ENCODE measurements at regions not wholly inside any gene's neighbourhood (a gene's known extent, or its start where the extent isn't known, plus 50 kb on each side); places are given as distances from the start of the nearest gene placed in this dataset.

GRCh38 chr18:79579807-79580497 is 99.7 kb upstream of the CTDP1 start:
- H3K9me3 ChIP-seq: no peaks in the 10 kb centered on the region
- no peaks in the 10 kb centered on the region for H3K36me3 ChIP-seq
- no peak overlapping the region for H3K9ac ChIP-seq
- no peaks in the 10 kb centered on the region for H3K27me3 ChIP-seq
- no peak overlapping the region for H3K4me3 ChIP-seq
- no peak for TF ChIP-seq Cebpa-rat (IDR thresholded peaks at IDR 0.05)
- H3K27ac ChIP-seq: no peak overlapping the region
- no peaks in the 10 kb centered on the region for H4K20me1 ChIP-seq
- H3K4me1 ChIP-seq: peaks cover 74% of the 10 kb centered on the region
- H3K4me2 ChIP-seq: no peak overlapping the region

GRCh38 chr18:79580498-79581171 is 99.0 kb upstream of the CTDP1 start:
- Histone ChIP-seq H3K4me3 (no peak overlapping the region), H3K9ac (no peak overlapping the region), H3K4me1 (peaks cover 69% of the 10 kb centered on the region), H3K27ac (peak overlapping the region; percentile 13; the same call in 1 of the 2 replicates), H3K27me3 (no peaks in the 10 kb centered on the region), H3K9me3 (no peaks in the 10 kb centered on the region), H4K20me1 (no peaks in the 10 kb centered on the region), H3K4me2 (no peak overlapping the region), H3K36me3 (no peaks in the 10 kb centered on the region)
- TF ChIP-seq Cebpa-rat (IDR thresholded peaks at IDR 0.05): no peak

GRCh38 chr18:79581406-79581805 is 98.2 kb upstream of the CTDP1 start:
- peaks cover 61% of the 10 kb centered on the region for H3K4me1 ChIP-seq
- no peaks in the 10 kb centered on the region for H3K36me3 ChIP-seq
- no peak overlapping the region for H3K4me2 ChIP-seq
- H3K9me3 ChIP-seq: no peaks in the 10 kb centered on the region
- H3K9ac ChIP-seq: no peak overlapping the region
- no peaks in the 10 kb centered on the region for H3K27me3 ChIP-seq
- peak overlapping the region; percentile 13; the same call in 1 of the 2 replicates for H3K27ac ChIP-seq
- no peak overlapping the region for H3K4me3 ChIP-seq
- H4K20me1 ChIP-seq: no peaks in the 10 kb centered on the region
- TF ChIP-seq Cebpa-rat (IDR thresholded peaks at IDR 0.05): no peak

GRCh38 chr18:79581911-79582310 is 97.7 kb upstream of the CTDP1 start:
- TF ChIP-seq Cebpa-rat (IDR thresholded peaks at IDR 0.05): no peak
- Histone ChIP-seq H3K4me2 (no peak overlapping the region), H3K4me1 (peaks cover 60% of the 10 kb centered on the region), H4K20me1 (no peaks in the 10 kb centered on the region), H3K36me3 (no peaks in the 10 kb centered on the region), H3K27me3 (no peaks in the 10 kb centered on the region), H3K9ac (no peak overlapping the region), H3K9me3 (no peaks in the 10 kb centered on the region), H3K4me3 (no peak overlapping the region), H3K27ac (no peak overlapping the region)

GRCh38 chr18:79582978-79583377 is 96.6 kb upstream of the CTDP1 start:
- Histone ChIP-seq H3K4me1 (peaks cover 60% of the 10 kb centered on the region), H3K27me3 (no peaks in the 10 kb centered on the region), H4K20me1 (no peaks in the 10 kb centered on the region), H3K36me3 (no peaks in the 10 kb centered on the region), H3K27ac (0 out of 2 replicates have a peak overlapping the region, but pooled peaks have one; percentile 13), H3K9me3 (no peaks in the 10 kb centered on the region), H3K4me3 (no peak overlapping the region), H3K9ac (no peak overlapping the region), H3K4me2 (peak overlapping the region; percentile 69; the same call in 1 of the 2 replicates)
- TF ChIP-seq Cebpa-rat (IDR thresholded peaks at IDR 0.05): no peak

GRCh38 chr18:79583426-79583825 is 96.2 kb upstream of the CTDP1 start:
- Histone ChIP-seq H3K4me1 (peaks cover 60% of the 10 kb centered on the region), H3K4me2 (peak overlapping the region; percentile 69)

GRCh38 chr18:79583984-79584401 is 95.6 kb upstream of the CTDP1 start:
- Histone ChIP-seq H3K4me2 (peak overlapping the region; percentile 69), H3K4me3 (no peak overlapping the region), H3K27me3 (no peaks in the 10 kb centered on the region), H3K27ac (peak overlapping the region; percentile 63), H3K36me3 (no peaks in the 10 kb centered on the region), H4K20me1 (no peaks in the 10 kb centered on the region), H3K9ac (no peak overlapping the region), H3K9me3 (no peaks in the 10 kb centered on the region), H3K4me1 (peaks cover 60% of the 10 kb centered on the region)
- TF ChIP-seq Cebpa-rat (IDR thresholded peaks at IDR 0.05): no peak

More at GRCh38 chr18:79583426-79583825, 96.2 kb upstream of the CTDP1 start:
- Histone ChIP-seq H3K4me3 (no peak overlapping the region), H4K20me1 (no peaks in the 10 kb centered on the region), H3K27me3 (no peaks in the 10 kb centered on the region), H3K27ac (0 out of 2 replicates have a peak overlapping the region, but pooled peaks have one; percentile 13), H3K9ac (no peak overlapping the region), H3K9me3 (no peaks in the 10 kb centered on the region), H3K36me3 (no peaks in the 10 kb centered on the region)
- no peak for TF ChIP-seq Cebpa-rat (IDR thresholded peaks at IDR 0.05)

GRCh38 chr18:79584491-79585394 is 94.9 kb upstream of the CTDP1 start:
- Histone ChIP-seq H3K9ac (no peak overlapping the region), H3K27ac (peak overlapping the region; percentile 63), H3K4me2 (peak overlapping the region; percentile 69), H3K27me3 (no peaks in the 10 kb centered on the region), H3K36me3 (no peaks in the 10 kb centered on the region), H3K4me1 (peaks cover 65% of the 10 kb centered on the region), H3K4me3 (no peak overlapping the region), H3K9me3 (no peaks in the 10 kb centered on the region), H4K20me1 (no peaks in the 10 kb centered on the region)
- no peak for TF ChIP-seq Cebpa-rat (IDR thresholded peaks at IDR 0.05)

Measured in BLaER1 (cell line).